HG02678 (cell line): ENCODE measurements at regions not wholly inside any gene's neighbourhood (a gene's known extent, or its start where the extent isn't known, plus 50 kb on each side); places are given as distances from the start of the nearest gene placed in this dataset.
"Not testable (repeated sequence)": the region's sequence is repeated elsewhere in the genome, so short reads cannot be mapped to it uniquely, and the experiment has no call there.

Experiments
- ATAC-seq: cut with Tn5 transposase; IDR thresholded peaks from one replicate; pipeline ENCODE4 v1.9.1; 2021; ENCODE audit warnings: mild to moderate bottlenecking, moderate library complexity; ENCODE audit not compliant: unreplicated experiment

DNA sequence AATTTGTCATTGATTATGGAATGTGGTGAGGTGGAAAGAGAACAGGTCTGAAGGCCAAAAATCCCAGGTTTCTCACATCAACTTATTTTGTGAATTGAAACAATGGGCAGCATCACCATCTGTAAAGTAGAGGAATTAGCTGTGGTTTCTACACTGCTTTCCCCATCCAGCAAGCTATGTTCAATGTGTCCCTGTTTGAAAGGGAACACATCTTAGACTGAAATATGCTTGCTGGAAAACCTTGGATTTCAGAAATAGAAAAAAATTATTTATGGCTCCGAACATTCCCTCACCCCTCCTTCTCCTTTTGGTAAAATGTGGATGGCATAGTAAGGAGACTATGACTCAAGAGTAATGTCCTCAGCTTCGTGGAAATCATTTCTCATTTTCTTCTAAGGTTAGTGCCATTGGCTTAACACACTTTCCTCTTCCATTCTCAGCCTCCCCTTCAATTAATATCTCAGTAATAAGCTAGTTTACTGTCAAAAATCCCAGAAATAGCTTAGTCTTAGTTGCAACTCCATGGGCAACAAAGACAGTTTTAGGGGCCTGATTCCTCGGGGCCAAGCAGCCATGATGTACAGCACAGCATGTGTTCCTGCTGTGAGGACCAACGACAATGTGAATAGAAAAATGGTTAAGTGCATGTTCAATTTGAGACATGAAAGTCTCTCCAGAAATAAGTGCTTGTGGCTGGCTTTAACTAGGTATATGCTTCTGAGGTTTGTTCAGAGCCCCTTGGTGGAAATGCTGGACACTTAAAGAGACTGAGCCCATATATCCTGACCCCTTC lies 205.8 kb upstream of the SLC38A2 start:
- no peak for ATAC-seq

GRCh38 chr12:46577063-46577776 lies 204.6 kb upstream of the SLC38A2 start:
- no peak for ATAC-seq

GRCh38 chr12:46574847-46575246 lies 202.3 kb upstream of the SLC38A2 start:
- ATAC-seq: no peak

GRCh38 chr12:46573347-46573658 lies 200.7 kb upstream of the SLC38A2 start:
- ATAC-seq: no peak

DNA sequence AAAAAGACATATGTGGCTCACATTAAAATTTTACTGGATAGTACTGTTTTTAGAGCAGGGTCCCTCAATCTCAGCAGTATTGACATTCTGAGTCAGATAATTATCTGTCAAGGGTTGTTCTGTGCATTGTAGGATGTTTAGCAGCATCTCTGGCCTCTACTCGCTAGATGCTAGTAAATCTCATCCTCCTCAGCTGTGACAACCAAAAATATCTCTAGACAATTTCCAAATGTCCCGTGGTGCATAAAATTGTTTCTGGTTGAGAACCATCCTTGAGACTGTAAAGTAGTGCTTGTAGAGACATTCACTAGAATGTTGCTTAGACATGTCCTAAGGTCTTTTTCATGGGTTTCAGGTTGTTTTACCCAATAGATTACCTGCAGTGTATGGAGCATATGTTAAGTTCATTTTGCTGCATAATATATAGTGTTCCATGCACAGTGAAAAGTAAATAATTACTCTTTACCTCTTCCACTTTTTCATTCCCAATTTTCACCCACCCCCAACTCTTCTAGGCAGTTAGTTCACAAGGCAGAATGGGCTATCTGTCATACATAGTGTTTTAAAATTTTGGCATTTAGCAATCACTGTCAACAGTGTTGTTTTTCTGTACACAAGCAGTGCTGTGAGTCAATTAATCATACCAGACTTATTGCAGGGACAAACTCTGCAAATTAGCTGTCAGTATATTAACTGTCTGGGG lies 200.2 kb upstream of the SLC38A2 start:
- ATAC-seq: no peak

DNA sequence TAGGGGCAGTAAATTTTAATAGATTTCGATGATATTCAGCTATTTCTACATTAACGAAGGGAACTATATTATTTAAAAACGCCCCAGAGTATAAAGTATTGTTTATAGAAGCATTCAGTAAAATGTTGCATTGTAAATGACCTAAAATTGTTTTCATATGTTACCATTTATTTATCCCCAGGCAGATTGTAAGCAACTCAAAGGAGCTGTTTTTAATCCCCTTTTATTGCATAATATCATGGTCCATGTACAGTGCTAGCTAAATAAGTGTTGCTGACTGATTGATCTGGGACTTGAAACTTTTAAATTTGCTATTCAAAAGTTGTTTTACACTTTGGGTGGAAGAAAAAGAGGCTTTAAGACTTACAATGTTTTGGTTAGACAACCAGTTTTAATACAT lies 199.0 kb upstream of the SLC38A2 start:
- no peak for ATAC-seq

- ATAC-seq: no peak
Observed at GRCh38 chr12:46569826-46570439, 197.4 kb upstream of the SLC38A2 start.

GRCh38 chr12:46567667-46568066 lies 195.1 kb upstream of the SLC38A2 start:
- ATAC-seq: no peak

DNA sequence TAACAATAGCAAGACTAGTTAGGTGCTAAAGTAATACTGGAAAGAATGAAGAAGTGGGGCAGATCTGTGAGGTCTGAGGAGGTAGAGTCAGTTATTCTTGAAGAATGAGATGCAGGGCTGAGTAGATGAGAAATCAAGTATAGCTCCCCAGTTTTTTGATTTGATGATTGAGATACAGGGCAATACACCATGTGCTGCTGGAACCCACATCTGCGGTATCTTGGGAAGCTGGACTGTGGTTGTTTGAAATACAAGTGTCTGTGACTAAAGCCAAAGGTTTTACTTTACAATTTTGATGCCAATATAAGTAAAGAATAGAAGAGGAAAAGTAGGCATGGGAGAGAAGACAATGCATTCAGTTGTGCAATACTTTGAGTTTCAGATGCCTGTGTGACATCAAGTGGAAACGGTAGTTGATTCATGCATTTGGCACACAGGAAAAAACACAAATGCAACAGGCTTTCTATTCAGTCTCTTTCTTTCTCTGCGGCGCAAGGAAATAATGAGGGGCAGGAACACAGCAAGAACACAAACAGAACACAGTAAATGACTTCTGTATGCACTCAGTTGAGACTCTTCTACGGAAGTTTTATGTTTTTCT lies 190.2 kb upstream of the SLC38A2 start:
- ATAC-seq: no peak

DNA sequence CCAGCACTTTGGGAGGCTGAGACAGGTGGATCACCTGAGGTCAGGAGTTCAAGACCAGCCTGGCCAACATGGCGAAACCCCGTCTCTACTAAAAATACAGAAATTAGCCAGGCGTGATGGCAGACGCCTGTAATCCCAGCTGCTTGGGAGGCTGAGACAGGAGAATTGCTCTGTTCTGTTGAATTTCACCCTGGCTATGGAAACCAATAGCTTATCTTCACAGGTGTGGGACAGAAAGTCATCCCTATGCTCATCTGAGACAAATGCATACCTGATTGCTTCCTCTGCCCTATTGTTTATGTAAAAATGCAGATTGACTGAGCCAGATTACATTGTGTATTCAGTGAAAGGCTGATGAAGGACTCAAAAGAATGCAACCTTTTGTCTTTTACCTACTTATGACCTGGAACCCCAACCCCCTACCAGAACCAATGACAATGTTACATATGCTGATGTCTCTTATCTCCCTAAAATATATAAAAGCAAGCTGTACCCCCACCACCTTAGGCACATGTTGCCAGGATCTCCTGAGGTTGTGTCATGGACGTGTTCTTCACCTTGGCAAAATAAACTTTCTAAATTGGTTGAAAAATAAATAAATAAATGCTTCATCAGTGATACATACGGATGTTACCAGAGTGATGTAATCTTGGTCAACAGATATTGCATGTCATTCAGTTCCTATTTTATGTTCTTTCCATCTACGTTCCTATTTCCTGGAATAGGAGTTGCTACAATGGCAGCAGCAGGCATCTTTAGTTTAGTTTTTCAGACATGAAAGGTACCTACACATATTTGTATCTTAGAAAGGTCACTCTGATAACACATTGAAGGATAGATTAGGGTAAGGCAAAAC lies 189.4 kb upstream of the SLC38A2 start:
- not testable (repeated sequence) for ATAC-seq

DNA sequence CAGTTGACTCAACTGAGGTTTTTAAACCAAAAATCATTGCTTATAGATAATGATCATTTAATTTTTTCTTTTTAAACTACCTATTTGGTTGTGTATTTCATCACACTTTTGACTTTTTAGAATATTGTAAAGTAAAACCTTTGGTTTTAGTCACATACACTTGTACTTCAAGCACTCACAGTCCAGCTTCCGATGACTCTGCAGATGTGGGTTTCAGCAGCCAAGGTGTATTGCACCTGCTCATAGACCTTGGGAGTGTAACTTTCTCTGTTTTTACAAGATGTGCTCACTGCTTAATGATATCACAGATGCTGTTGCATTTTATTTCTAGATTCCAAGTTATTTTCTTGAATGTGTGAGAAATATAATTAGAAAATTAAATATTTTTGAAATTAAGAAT lies 188.3 kb upstream of the SLC38A2 start:
- no peak for ATAC-seq

- ATAC-seq: no peak
Observed at GRCh38 chr12:46560089-46560488, 187.5 kb upstream of the SLC38A2 start.

- no peak for ATAC-seq
Observed at GRCh38 chr12:46559311-46559710, 186.7 kb upstream of the SLC38A2 start.

DNA sequence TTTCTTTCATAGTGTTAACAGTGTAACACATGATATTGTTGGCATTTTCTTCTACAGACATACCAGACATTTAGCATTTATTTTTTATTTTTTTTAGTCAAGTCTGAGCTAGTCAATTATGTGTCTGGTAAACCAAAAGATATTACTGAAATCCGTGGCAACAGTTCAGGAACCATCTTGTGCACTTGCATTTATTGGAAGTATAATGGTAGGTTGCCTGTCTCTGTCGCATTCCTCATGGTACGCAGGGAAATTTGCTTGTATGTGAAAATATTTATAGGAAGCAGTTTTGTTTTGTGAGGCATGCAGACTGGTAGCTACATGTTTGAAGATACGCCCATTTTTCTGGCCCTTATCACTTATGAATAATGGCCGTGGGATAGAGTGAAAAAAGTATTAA lies 186.1 kb upstream of the SLC38A2 start:
- ATAC-seq: no peak

DNA sequence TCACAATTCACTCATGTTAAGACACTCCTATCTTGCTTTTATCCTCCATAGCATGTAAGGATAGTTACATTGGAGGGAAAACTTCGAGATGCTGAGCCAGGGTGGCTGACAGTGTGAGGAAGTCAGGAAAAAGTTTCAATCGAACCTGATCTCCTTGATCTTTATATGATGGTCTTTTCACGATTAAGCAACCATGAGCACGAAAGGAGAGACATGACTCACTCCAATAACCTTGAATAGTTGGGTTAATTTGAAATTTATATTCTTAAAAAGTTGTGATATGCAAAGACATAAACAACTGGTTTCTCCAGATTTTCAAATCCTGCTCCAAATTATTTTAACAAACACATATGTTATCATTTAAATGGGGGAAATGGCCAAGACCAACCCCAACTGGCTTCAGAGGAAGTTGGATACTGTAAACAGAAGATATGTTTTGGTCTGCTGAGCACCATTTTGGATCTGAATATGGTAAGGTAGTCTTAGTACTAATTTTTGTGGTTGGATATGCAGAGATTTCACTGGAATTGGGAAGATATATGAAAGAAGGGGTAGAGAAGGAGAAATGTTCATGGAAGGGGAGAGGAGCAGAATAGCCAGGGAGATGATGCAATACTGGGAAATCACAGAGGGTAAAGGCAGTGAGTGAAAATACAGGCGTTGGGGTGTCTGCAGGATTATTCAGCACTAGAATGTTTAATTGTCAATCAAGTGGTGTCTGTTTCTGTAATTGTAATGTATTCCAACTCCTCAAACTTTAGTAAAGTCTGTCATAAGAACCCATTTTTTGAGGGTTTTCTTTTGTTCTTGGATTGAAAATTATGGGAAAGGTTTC lies 185.2 kb upstream of the SLC38A2 start:
- ATAC-seq: no peak

GRCh38 chr12:46556819-46557524 lies 184.4 kb upstream of the SLC38A2 start:
- no peak for ATAC-seq

DNA sequence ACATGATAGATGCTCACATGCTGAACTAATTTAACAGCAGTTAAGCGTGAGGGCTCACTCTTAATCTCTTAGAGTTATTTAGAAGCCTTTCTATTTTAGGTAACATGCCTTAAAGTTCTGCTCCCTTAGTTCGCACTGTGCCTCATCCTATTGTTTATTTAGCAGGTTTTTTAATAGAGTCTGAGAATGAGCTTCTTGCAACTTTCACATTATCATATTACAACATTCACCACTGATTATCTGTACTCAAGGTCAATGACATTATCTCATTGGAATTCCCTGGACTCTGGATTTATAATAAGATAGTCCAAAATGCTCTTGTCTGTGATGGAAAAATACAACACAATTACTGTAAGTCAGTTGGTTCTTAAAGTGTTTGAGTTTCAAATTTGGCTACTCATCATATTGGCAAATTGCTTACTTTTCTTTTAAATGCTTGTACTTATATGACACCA lies 183.6 kb upstream of the SLC38A2 start:
- ATAC-seq: no peak

- ATAC-seq: no peak
Observed at GRCh38 chr12:46555406-46555852, 182.9 kb upstream of the SLC38A2 start.

- no peak for ATAC-seq
Observed at GRCh38 chr12:46554460-46554859, 181.9 kb upstream of the SLC38A2 start.
